Heart right ventricle (tissue), 16 donors: ENCODE measurements at regions not wholly inside any gene's neighbourhood (a gene's known extent, or its start where the extent isn't known, plus 50 kb on each side); places are given as distances from the start of the nearest gene placed in this dataset.

Experiments
- ATAC-seq, 8 donors: fragments of 200-7000 bp; cut with Tn5 transposase; one replicate each; pipeline ENCODE4 v1.9.1; 2020; ENCODE audit warnings: mild to moderate bottlenecking in 8 of 8, moderate library complexity in 8 of 8, moderate number of reproducible peaks in 1 of 8
- DNase-seq, 2 donors: peaks; one replicate each; pipeline ENCODE4 v3.0.0-alpha.2; 2020
- H3K27ac ChIP-seq, 10 donors: fragments of 200-600 bp; sonication (generic) in 2 of 10; one replicate each; pipeline versions ENCODE4 v1.5.0 to v1.8.0; 2020 to 2022; ENCODE audit warnings: mild to moderate bottlenecking in 3 of 10
- H3K27me3 ChIP-seq, 7 donors: fragments of 200-600 bp; one replicate each; pipeline ENCODE4 v1.8.0; 2021 to 2022; ENCODE audit warnings: mild to moderate bottlenecking in 2 of 7
- H3K36me3 ChIP-seq, 9 donors: fragments of 200-600 bp; sonication (generic) in 1 of 9; one replicate each; pipeline versions ENCODE4 v1.5.0 to v1.8.0; 2020 to 2022; ENCODE audit warnings: mild to moderate bottlenecking in 2 of 9
- H3K4me1 ChIP-seq, 9 donors: fragments of 200-600 bp; sonication (generic) in 1 of 9; one replicate each; pipeline versions ENCODE4 v1.5.0 to v1.8.0; 2020 to 2022; ENCODE audit warnings: mild to moderate bottlenecking in 4 of 9
- H3K4me3 ChIP-seq, 10 donors: fragments of 200-600 bp; sonication (generic) in 2 of 10; one replicate each; pipeline versions ENCODE4 v1.5.0 to v1.8.0; 2020 to 2022; ENCODE audit warnings: mild to moderate bottlenecking in 7 of 10, moderate library complexity in 2 of 10
- H3K9me3 ChIP-seq, 11 donors: fragments of 200-600 bp in 10 of 11; sonication (generic) in 2 of 11; one replicate each; pipeline versions ENCODE4 v1.5.0 to v1.8.0; 2013 to 2022; ENCODE audit warnings: mild to moderate bottlenecking in 2 of 11, control low read depth in 1 of 11, moderate library complexity in 1 of 11
- WGBS, 2 donors: extraction: QIAGEN DNeasy Blood & Tissue Kit; methylation state at CpG; one replicate each; pipeline ENCODE4 v1.1.7; 2013; ENCODE audit warnings: inconsistent platforms in 1 of 2; 5-methylcytosine and 5-hydroxymethylcytosine counted together
- intact Hi-C, 10 donors: fragments of 100-400 bp; cut with DNase I; formaldehyde crosslinking; loops; one replicate each; pipeline versions ENCODE4 v1.11.1 to v1.14.2; 2022
- TF ChIP-seq, protein P1 (sequence below), 9 donors: fragments of 200-600 bp; sonication (generic) in 2 of 9; IDR thresholded peaks; one replicate each; pipeline versions ENCODE4 v1.5.0 to v1.8.0; 2021 to 2022; ENCODE audit warnings: antibody characterized with exemption in 9 of 9, mild to moderate bottlenecking in 5 of 9, moderate library complexity in 1 of 9
- donor health status: Arrhythmogenic right ventricular cardiomyopathy.
- donor health status: ischemic (EF 13 %, LVEDD 7.1; RV severe dilation, severe dysfunction).
- donor health status: healthy with polysubstance abuse.
- donor health status: DM: no; HTN: yes; CAD: no.
- donor health status: DM: no; HTN: no; CAD: no.
- donor health status: ischemic (EF 25% LVEDD 6.9; RV normal size, moderate dysfunction).
- donor health status: ischemic (EF 25% LVEDD 5.7; RV mildly dilated, moderate dysfunction).
- donor health status: healthy.
- donor health status: DM: yes; HTN: yes; CAD: no.
- donor health status: Ischemic cardiomyopathy.
- donor health status: ischemic (EF 35%, LVEDD 5.7; RV mildly dilated, moderate dysfunction).
- donor health status: nonischemic (EF 11% LVEDD 7.7; RV severe dilation, severe dysfunction).
- donor health status: DM: yes; HTN: yes; CAD: no.
- donor health status: PGD.
- donor health status: ischemic (EF 29% LVEDD 5.4; RV normal size, mild dysfunction).
- donor health status: nonischemic (EF 23%, LVEDD 6.1; RV moderate dilation, normal function).

DNA sequence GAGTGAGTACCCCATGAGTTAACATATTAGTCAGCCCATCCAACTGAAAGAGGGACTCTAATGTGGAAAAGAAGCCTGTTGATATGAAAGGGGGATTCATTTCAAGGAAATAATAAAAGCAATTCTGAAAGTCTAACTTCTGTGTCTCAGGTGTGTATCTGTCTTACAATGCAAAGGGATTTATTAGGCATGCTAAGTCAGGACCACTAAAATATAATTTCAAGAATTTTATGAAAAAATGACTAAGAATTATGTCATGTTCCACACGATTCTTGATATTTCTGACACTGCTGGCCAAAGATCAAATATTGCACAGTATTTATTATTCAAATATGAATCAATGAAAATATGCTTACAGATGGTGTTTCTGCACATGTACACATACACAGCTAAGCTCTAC, 130.8 kb downstream of the KLF12 start:
- peaks cover 0 to 35% (median 3%) of the 10 kb centered on the region in 9 donors for H3K4me1 ChIP-seq
- H3K9me3 ChIP-seq, result no peaks in the 10 kb centered on the region
- DNase-seq (no peak), ATAC-seq (no peak)
- H3K27ac ChIP-seq, result no peak overlapping the region
- no peaks in the 10 kb centered on the region for H3K36me3 ChIP-seq
- WGBS, 2 donors, result 59 to 67% methylated on average over 1 of the region's 1 CpG
- no peak overlapping the region for H3K4me3 ChIP-seq
- TF ChIP-seq, protein P1, sequence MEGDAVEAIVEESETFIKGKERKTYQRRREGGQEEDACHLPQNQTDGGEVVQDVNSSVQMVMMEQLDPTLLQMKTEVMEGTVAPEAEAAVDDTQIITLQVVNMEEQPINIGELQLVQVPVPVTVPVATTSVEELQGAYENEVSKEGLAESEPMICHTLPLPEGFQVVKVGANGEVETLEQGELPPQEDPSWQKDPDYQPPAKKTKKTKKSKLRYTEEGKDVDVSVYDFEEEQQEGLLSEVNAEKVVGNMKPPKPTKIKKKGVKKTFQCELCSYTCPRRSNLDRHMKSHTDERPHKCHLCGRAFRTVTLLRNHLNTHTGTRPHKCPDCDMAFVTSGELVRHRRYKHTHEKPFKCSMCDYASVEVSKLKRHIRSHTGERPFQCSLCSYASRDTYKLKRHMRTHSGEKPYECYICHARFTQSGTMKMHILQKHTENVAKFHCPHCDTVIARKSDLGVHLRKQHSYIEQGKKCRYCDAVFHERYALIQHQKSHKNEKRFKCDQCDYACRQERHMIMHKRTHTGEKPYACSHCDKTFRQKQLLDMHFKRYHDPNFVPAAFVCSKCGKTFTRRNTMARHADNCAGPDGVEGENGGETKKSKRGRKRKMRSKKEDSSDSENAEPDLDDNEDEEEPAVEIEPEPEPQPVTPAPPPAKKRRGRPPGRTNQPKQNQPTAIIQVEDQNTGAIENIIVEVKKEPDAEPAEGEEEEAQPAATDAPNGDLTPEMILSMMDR (IDR thresholded peaks at IDR 0.05), result no peak
- intact Hi-C loops, result no loop called here
- no peaks in the 10 kb centered on the region for H3K27me3 ChIP-seq

DNA sequence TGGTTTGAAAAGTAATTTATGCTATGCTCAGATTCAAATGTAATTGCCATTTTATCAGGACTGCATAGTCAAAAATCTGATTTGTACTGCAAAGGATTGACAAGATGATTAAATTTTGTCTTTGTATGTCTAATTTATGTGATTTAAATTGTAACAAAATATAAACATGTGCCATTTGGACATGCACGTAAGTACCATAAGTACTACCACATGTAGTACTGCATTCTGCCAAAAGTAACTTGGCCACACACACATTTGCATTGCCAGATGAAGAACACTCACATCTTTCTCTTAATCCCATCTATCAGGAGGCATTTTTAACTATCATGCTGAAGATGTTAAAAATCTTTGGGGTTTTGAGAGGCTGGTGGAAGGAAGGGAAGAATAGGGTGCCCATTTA, 133.3 kb downstream of the KLF12 start:
- H3K4me1 ChIP-seq, result peaks cover 0 to 50% (median 14%) of the 10 kb centered on the region in 9 donors
- 45 to 71% methylated on average over 1 of the region's 1 CpG for WGBS, 2 donors
- ATAC-seq (no peak), DNase-seq (no peak)
- TF ChIP-seq, protein P1 (IDR thresholded peaks at IDR 0.05), result no peak
- H3K27ac ChIP-seq, result no peak overlapping the region
- no peaks in the 10 kb centered on the region for H3K27me3 ChIP-seq
- intact Hi-C loops, result no loop called here
- H3K4me3 ChIP-seq, result no peak overlapping the region
- H3K36me3 ChIP-seq, result no peaks in the 10 kb centered on the region
- H3K9me3 ChIP-seq, result no peaks in the 10 kb centered on the region

DNA sequence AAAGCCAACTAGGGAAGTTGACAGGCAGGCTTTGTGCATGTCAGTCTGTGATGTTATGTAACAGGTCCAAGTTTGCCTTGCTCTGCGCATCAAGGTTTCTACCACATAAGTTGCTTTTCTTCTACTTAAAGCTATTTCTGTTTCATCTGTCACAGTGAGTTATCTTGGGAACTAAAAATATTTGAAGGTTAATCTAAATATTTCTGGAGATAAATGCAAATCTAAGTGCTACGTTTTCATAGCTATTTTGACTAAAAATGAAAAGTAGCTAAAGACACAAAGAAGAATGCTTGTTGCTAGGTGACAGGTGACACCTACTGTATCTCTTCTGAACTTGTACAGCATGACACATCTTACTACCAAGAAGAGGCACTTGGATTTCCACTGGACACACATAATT, 135.6 kb downstream of the KLF12 start:
- H3K4me3 ChIP-seq, result no peak overlapping the region
- H3K36me3 ChIP-seq, result peaks cover 0 to 8% (median 0%) of the 10 kb centered on the region in 9 donors
- WGBS, 2 donors, result 73 to 75% methylated on average over 2 of the region's 2 CpGs
- H3K4me1 ChIP-seq, result peaks cover 0 to 41% (median 15%) of the 10 kb centered on the region in 9 donors
- DNase-seq, result no peak
- no peak overlapping the region for H3K27ac ChIP-seq
- TF ChIP-seq, protein P1 (IDR thresholded peaks at IDR 0.05), result no peak
- no peak for ATAC-seq
- no peaks in the 10 kb centered on the region for H3K27me3 ChIP-seq
- no peaks in the 10 kb centered on the region for H3K9me3 ChIP-seq
- intact Hi-C loops, result loop anchor here in 1 of 10 donors (2.0 kb wide), 1 partner anchor 78 kb away; no protein-coding TSS in a partner anchor

DNA sequence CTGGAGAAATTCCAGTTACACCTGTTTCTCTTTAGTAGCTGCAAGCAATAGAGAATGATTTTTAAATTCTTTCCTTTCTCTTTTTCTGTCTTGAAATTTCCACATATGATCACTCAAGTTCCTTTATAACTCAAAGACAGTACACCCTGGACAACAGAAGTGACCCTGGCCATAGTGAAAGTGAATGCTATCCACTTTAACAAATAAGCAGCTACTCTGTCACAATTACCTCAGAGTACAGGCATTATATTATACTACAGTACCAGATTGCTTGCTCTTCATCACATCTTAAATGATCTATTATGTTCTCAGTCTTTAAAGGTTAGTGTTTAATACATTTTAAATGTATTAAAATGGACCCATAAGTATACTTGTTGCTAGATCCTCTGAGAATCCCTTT, 136.2 kb downstream of the KLF12 start:
- H3K27me3 ChIP-seq, result no peaks in the 10 kb centered on the region
- DNase-seq, result no peak
- peaks cover 0 to 36% (median 15%) of the 10 kb centered on the region in 9 donors for H3K4me1 ChIP-seq
- ATAC-seq, result peak in 1 of 8 donors; percentile 55
- peaks cover 0 to 13% (median 0%) of the 10 kb centered on the region in 9 donors for H3K36me3 ChIP-seq
- H3K27ac ChIP-seq, result no peak overlapping the region
- no peak overlapping the region for H3K4me3 ChIP-seq
- intact Hi-C loops, result loop anchor here in 1 of 10 donors (2.0 kb wide), 1 partner anchor 79 kb away; no protein-coding TSS in a partner anchor
- no peaks in the 10 kb centered on the region for H3K9me3 ChIP-seq
- TF ChIP-seq, protein P1 (IDR thresholded peaks at IDR 0.05), result no peak
